ENCODE measurements at regions not wholly inside any gene's neighbourhood (a gene's known extent, or its start where the extent isn't known, plus 50 kb on each side); places are given as distances from the start of the nearest gene placed in this dataset.
A peak's percentile ranks its signal among the peaks of the same experiment; 100 is the strongest.

DNA sequence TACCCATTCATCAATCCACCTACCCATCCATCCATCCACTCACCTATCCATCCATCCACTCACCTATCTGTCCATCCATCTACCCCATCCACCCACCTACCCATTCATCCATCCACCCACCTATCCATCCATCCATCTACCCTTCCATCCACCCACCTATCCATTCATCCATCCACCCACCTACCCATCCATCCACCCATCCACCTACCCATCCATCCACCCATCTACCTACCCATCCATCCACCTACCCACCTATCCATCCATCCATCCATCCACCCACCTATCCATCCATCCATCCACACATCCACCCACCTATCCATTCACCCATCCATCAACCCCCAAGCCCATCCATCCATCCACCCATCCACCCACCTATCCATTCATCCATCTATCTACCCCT lies 267.1 kb downstream of the MRTFB start:
- TF ChIP-seq, protein P1, sequence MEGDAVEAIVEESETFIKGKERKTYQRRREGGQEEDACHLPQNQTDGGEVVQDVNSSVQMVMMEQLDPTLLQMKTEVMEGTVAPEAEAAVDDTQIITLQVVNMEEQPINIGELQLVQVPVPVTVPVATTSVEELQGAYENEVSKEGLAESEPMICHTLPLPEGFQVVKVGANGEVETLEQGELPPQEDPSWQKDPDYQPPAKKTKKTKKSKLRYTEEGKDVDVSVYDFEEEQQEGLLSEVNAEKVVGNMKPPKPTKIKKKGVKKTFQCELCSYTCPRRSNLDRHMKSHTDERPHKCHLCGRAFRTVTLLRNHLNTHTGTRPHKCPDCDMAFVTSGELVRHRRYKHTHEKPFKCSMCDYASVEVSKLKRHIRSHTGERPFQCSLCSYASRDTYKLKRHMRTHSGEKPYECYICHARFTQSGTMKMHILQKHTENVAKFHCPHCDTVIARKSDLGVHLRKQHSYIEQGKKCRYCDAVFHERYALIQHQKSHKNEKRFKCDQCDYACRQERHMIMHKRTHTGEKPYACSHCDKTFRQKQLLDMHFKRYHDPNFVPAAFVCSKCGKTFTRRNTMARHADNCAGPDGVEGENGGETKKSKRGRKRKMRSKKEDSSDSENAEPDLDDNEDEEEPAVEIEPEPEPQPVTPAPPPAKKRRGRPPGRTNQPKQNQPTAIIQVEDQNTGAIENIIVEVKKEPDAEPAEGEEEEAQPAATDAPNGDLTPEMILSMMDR (IDR thresholded peaks at IDR 0.05; ENCODE audit: insufficient read depth, low read depth, low read length, missing control alignments) = no peak
- H3K4me3 ChIP-seq (ENCODE audit: low read depth, low read length) = no peak overlapping the region
- no peak for DNase-seq (ENCODE audit: low read depth)

DNA sequence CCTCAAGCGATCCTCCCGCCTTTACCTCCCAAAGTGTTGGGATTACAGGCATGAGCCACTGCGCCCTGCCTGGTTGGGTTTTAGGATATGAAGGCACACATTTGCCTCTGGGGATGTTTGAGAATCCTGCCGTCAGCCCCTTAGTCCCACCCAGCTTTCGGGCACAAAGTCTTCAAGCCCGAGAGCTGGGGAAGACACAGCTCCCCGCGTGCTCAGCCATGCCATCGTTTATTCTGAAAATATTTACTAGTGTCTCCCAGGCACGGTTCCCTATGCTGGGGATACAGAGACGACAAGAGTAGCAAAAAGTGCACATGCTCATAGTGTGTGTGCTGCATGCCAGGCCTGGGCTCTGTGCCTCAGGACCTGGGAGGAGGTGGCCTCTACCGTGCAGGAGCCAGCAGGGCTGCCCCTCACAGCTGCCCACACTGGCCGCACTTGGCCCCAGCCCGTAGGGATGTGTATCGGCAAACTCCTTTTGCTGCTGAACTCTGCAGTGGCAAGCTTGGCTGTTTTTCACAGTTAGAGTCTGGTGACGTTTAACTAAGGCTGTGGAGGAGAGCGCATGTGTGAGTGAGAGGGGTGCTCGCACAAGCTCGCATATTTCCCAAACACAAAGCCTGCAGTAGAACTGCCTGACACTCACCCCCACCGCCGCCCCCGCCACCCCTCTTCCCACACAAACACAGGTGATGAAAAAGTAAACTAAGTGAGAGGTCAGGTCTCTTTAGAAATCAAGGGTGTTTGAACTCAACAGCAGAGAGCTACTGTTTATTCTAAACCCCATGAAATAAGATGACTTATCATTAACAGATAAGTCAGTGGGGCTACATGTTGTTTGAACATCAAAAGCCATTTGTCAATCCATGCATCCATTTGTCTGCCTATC lies 266.4 kb downstream of the MRTFB start:
- TF ChIP-seq, protein P1 (IDR thresholded peaks at IDR 0.05; ENCODE audit: insufficient read depth, low read depth, low read length, missing control alignments) = no peak
- no peak overlapping the region for H3K4me3 ChIP-seq (ENCODE audit: low read depth, low read length)
- DNase-seq (ENCODE audit: low read depth) = no peak

DNA sequence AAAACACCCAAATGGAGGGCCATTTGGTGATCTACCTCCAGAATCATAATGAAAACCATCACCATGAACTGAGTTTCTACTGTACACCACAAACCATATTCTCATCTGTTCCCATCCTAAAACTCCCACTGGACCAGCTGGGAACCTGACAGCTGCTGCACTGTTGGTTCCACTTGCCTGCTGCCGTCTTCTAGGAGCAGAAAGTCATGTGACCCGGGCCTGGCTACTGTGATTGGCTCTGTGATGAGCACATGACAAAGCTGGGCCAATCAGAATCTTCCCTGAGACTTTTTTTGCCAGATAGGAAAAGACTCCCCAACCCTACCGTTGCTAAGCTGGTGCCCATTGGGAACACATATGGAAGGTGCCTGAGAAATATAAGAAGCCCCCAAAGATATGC lies 264.2 kb downstream of the MRTFB start:
- TF ChIP-seq, protein P1 (IDR thresholded peaks at IDR 0.05; ENCODE audit: insufficient read depth, low read depth, low read length, missing control alignments) = no peak
- peak; percentile 43 for DNase-seq (ENCODE audit: low read depth)
- H3K4me3 ChIP-seq (ENCODE audit: low read depth, low read length) = no peak overlapping the region

DNA sequence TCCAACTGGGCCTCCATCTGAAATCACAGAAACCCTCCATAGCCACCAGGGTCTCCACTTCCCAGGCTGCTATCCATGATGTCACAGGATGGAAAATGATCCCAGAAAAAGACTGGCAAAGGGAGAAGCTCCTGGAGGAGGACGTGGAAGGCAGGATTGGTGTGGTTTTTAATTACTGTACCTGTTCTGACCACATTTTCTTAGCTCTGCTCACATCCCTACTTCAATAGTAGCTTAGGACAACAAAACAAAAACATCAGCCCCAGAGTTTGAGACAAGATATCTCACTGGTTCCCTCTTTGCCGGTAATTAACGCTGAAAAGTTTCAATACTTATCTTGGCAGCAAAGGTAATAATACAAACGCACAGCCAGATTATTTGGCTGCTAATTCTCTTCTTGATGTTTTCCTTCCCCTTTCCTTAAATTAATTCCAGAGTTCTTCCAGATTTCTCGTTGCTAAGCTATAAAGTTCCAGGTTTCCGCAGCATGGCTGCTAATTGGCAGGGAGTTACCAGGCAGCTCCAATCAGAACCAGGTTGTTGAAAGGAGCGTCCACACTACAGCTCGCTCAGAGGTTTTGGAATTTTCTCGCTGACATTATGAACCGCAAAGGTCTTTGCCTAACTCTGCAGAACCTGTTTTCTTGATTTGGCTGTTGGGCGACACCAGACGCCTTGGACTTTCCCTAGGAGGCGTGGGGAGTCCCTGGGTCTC lies 263.4 kb downstream of the MRTFB start:
- TF ChIP-seq, protein P1 (IDR thresholded peaks at IDR 0.05; ENCODE audit: insufficient read depth, low read depth, low read length, missing control alignments) = no peak
- H3K4me3 ChIP-seq (ENCODE audit: low read depth, low read length) = no peak overlapping the region
- no peak for DNase-seq (ENCODE audit: low read depth)

DNA sequence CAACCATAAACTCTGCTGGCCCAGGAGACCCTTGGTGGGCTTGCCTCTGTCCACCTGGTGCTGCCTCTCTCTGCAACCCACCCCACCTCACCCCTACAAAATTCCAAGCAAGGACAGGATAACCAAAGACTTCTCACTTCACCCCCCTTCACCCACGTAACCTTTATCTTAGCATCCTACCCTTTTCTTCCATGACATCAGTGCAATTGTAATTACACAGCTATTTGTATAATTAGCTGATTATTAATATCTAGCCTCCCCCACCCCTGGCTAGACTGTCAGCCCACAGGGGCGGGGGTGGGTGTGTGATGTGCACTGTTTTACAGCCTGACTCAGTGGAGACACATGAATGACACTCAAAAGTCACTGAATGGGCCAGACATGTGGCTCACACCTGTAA lies 262.2 kb downstream of the MRTFB start:
- DNase-seq (ENCODE audit: low read depth) = no peak
- no peak overlapping the region for H3K4me3 ChIP-seq (ENCODE audit: low read depth, low read length)
- TF ChIP-seq, protein P1 (IDR thresholded peaks at IDR 0.05; ENCODE audit: insufficient read depth, low read depth, low read length, missing control alignments) = no peak

DNA sequence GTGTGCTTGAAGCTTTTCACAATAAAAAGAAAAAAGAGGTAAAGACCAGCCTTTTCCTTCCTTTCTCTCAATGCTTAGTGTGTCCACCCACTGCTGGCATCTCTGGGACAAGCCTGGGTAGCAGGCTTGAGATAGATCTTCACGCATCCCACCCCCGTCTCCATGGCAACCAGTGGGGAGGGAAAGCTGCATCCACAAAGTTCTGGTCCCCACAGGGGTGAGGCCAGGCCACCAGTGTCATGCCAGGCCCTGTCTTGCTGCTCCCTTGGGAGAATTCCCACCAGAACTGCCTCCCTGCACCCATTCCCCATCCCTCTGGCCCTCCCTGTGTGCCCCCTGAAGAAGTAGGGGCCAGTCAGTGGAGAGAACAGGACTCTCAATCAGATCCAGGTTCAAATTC lies 259.9 kb downstream of the MRTFB start:
- H3K4me3 ChIP-seq (ENCODE audit: low read depth, low read length) = no peak overlapping the region
- no peak for DNase-seq (ENCODE audit: low read depth)
- TF ChIP-seq, protein P1 (IDR thresholded peaks at IDR 0.05; ENCODE audit: insufficient read depth, low read depth, low read length, missing control alignments) = no peak
